RWPE1 (cell line): ENCODE measurements at regions not wholly inside any gene's neighbourhood (a gene's known extent, or its start where the extent isn't known, plus 50 kb on each side); places are given as distances from the start of the nearest gene placed in this dataset.
"Not testable (repeated sequence)": the region's sequence is repeated elsewhere in the genome, so short reads cannot be mapped to it uniquely, and the experiment has no call there.

Experiments
- CTCF ChIA-PET: fragments of 350-600 bp; sonication (Branson Sonifier 250); formaldehyde crosslinking; extraction: SDS; loops from one replicate; lab custom pipeline; 2021; lab: Yijun Ruan, JAX
- POLR2A ChIA-PET: fragments of 400-600 bp; formaldehyde crosslinking; extraction: SDS; loops from one replicate; lab custom pipeline; 2020; ENCODE audit warnings: antibody characterized with exemption; ENCODE audit not compliant: low non-redundant PET; lab: Yijun Ruan, JAX
- DNase-seq: peaks from one replicate; pipeline ENCODE4 v3.0.0; 2012; ENCODE audit warnings: low spot score
- H3K27ac ChIP-seq: fragments of 450-650 bp; 2 replicates; pipeline ENCODE4 v1.5.1; 2017
- CTCF ChIP-seq: fragments of 450-650 bp; conservative IDR thresholded peaks from 2 replicates; pipeline ENCODE4 v1.5.1; 2017; ENCODE audit warnings: low read depth, mild to moderate bottlenecking

GRCh38 chr7:69540287-69540686 lies 58.0 kb upstream of the AUTS2 start:
- CTCF ChIA-PET = no interaction called here
- no peak overlapping the region for H3K27ac ChIP-seq

GRCh38 chr7:69541779-69542432 lies 56.4 kb upstream of the AUTS2 start:
- POLR2A ChIA-PET, H3K27ac ChIP-seq, DNase-seq: not testable (repeated sequence)
- CTCF ChIA-PET = interaction anchor here (0.6 kb wide), 1 partner anchor 646 kb away, joined by 3 read pairs; no protein-coding TSS in a partner anchor

More at GRCh38 chr7:69540287-69540686, 58.0 kb upstream of the AUTS2 start:
- DNase-seq = no peak
- TF ChIP-seq CTCF = no peak
- POLR2A ChIA-PET = no interaction called here

GRCh38 chr7:69545175-69545574 lies 53.1 kb upstream of the AUTS2 start:
- CTCF ChIA-PET = no interaction called here
- DNase-seq = no peak
- no peak overlapping the region for H3K27ac ChIP-seq
- POLR2A ChIA-PET = no interaction called here
- TF ChIP-seq CTCF = no peak
